Kidney tubule cell (primary cell): ENCODE measurements at regions not wholly inside any gene's neighbourhood (a gene's known extent, or its start where the extent isn't known, plus 50 kb on each side); places are given as distances from the start of the nearest gene placed in this dataset.
"Not testable (repeated sequence)": the region's sequence is repeated elsewhere in the genome, so short reads cannot be mapped to it uniquely, and the experiment has no call there.

ENCODE experiments used
- DNase-seq: peaks from one replicate; pipeline ENCODE4 v3.0.0-alpha.2; 2018; ENCODE audit warnings: low spot score

- no peak for DNase-seq
Measured at GRCh38 chr13:111064661-111065060, 50.4 kb upstream of the ARHGEF7 start.

- no peak for DNase-seq
Measured at GRCh38 chr13:111062966-111063365, 52.1 kb upstream of the ARHGEF7 start.

GRCh38 chr13:111062305-111062704, 52.8 kb upstream of the ARHGEF7 start:
- DNase-seq, result no peak

- DNase-seq, result no peak
Measured at GRCh38 chr13:111061358-111062045, 53.6 kb upstream of the ARHGEF7 start.

- no peak for DNase-seq
Measured at GRCh38 chr13:111060237-111060919, 54.7 kb upstream of the ARHGEF7 start.

GRCh38 chr13:111058796-111059506, 56.2 kb upstream of the ARHGEF7 start:
- peak; percentile 46 for DNase-seq

- DNase-seq, result not testable (repeated sequence)
Measured at GRCh38 chr13:111058339-111058738, 56.8 kb upstream of the ARHGEF7 start.

GRCh38 chr13:111051726-111052232, 63.3 kb upstream of the ARHGEF7 start:
- not testable (repeated sequence) for DNase-seq

GRCh38 chr13:111051041-111051725, 63.9 kb upstream of the ARHGEF7 start:
- no peak for DNase-seq

- DNase-seq, result no peak
Measured at GRCh38 chr13:111050539-111050879, 64.6 kb upstream of the ARHGEF7 start.

GRCh38 chr13:111049791-111050538, 65.1 kb upstream of the ARHGEF7 start:
- DNase-seq, result peak; percentile 20

- DNase-seq, result no peak
Measured at GRCh38 chr13:111048387-111048786, 66.7 kb upstream of the ARHGEF7 start.

- DNase-seq, result no peak
Measured at GRCh38 chr13:111047326-111047725, 67.8 kb upstream of the ARHGEF7 start.

- no peak for DNase-seq
Measured at GRCh38 chr13:111046590-111047141, 68.4 kb upstream of the ARHGEF7 start.

- DNase-seq, result no peak
Measured at GRCh38 chr13:111045170-111045569, 69.9 kb upstream of the ARHGEF7 start.

GRCh38 chr13:111044087-111044830, 70.9 kb upstream of the ARHGEF7 start:
- no peak for DNase-seq

- DNase-seq, result peak; percentile 80
Measured at GRCh38 chr13:111043575-111043982, 71.5 kb upstream of the ARHGEF7 start.

- DNase-seq, result no peak
Measured at GRCh38 chr13:111042661-111043226, 72.4 kb upstream of the ARHGEF7 start.

- DNase-seq, result no peak
Measured at GRCh38 chr13:111040830-111041229, 74.3 kb upstream of the ARHGEF7 start.

- no peak for DNase-seq
Measured at GRCh38 chr13:111039735-111040134, 75.4 kb upstream of the ARHGEF7 start.
